Neural progenitor cell (in vitro differentiated cells): ENCODE measurements at regions not wholly inside any gene's neighbourhood (a gene's known extent, or its start where the extent isn't known, plus 50 kb on each side); places are given as distances from the start of the nearest gene placed in this dataset.

ENCODE experiments used
- DNase-seq: peaks from one replicate; pipeline ENCODE4 v3.0.0-alpha.2; 2016; ENCODE audit warnings: low spot score
- H2AFZ ChIP-seq: fragments of 200-600 bp; sonication (generic); replicated peaks from 2 replicates; pipeline ENCODE4 v1.6.1; 2016; ENCODE audit warnings: antibody characterized with exemption
- H3F3A ChIP-seq: fragments of 200-600 bp; sonication (generic); 2 replicates; pipeline ENCODE4 v1.6.1; 2016; ENCODE audit warnings: antibody characterized with exemption, low read depth
- H3K27ac ChIP-seq: fragments of 200-600 bp; sonication (generic); 2 replicates; pipeline ENCODE4 v1.5.1; 2016; ENCODE audit warnings: mild to moderate bottlenecking
- H3K27me3 ChIP-seq: fragments of 200-600 bp; sonication (generic); 2 replicates; pipeline ENCODE4 v1.6.1; 2016; ENCODE audit warnings: mild to moderate bottlenecking, moderate library complexity
- H3K36me3 ChIP-seq: fragments of 200-600 bp; sonication (generic); 2 replicates; pipeline ENCODE4 v1.5.1; 2016
- H3K4me1 ChIP-seq: fragments of 200-600 bp; sonication (generic); 2 replicates; pipeline ENCODE4 v1.6.1; 2016; ENCODE audit warnings: mixed run types
- H3K4me2 ChIP-seq: fragments of 200-600 bp; sonication (generic); 2 replicates; pipeline ENCODE4 v1.6.1; 2016
- H3K4me3 ChIP-seq: fragments of 200-600 bp; sonication (generic); 2 replicates; pipeline ENCODE4 v1.5.1; 2016
- H3K79me2 ChIP-seq: fragments of 200-600 bp; sonication (generic); 2 replicates; pipeline ENCODE4 v1.6.1; 2016; ENCODE audit warnings: low read depth
- H3K9ac ChIP-seq: fragments of 200-600 bp; sonication (generic); 2 replicates; pipeline ENCODE4 v1.6.1; 2016
- H3K9me3 ChIP-seq: fragments of 200-600 bp; sonication (generic); 2 replicates; pipeline ENCODE4 v1.5.1; 2016; ENCODE audit warnings: low read depth
- H4K20me1 ChIP-seq: fragments of 200-600 bp; sonication (generic); 2 replicates; pipeline ENCODE4 v1.6.1; 2016; ENCODE audit warnings: low read depth
- H3K27ac Mint-ChIP-seq: 3 replicates; pipeline ENCODE4 v1.8.0; 2021; ENCODE audit warnings: mixed read lengths
- H3K27me3 Mint-ChIP-seq: 2 replicates; pipeline ENCODE4 v1.8.0; 2022; ENCODE audit warnings: low read depth, mild to moderate bottlenecking, inconsistent platforms, moderate library complexity, mixed read lengths; ENCODE audit not compliant: insufficient read depth
- H3K36me3 Mint-ChIP-seq: 3 replicates; pipeline ENCODE4 v1.8.0; 2021; ENCODE audit warnings: mixed read lengths
- H3K4me1 Mint-ChIP-seq: 3 replicates; pipeline ENCODE4 v1.8.0; 2021; ENCODE audit warnings: mixed read lengths
- H3K4me3 Mint-ChIP-seq: 3 replicates; pipeline ENCODE4 v1.8.0; 2021; ENCODE audit warnings: mild to moderate bottlenecking, moderate library complexity, mixed read lengths
- H3K9me3 Mint-ChIP-seq: 3 replicates; pipeline ENCODE4 v1.8.0; 2020; ENCODE audit warnings: mixed read lengths
- CTCF ChIP-seq: fragments of 200-600 bp; sonication (generic); IDR thresholded peaks from 2 replicates; pipeline ENCODE4 v1.5.1; 2017; ENCODE audit warnings: antibody characterized with exemption, mild to moderate bottlenecking
- EZH2 ChIP-seq: fragments of 200-600 bp; sonication (generic); IDR thresholded peaks from 2 replicates; pipeline ENCODE4 v1.6.1; 2017; ENCODE audit warnings: antibody characterized with exemption, mild to moderate bottlenecking, moderate library complexity
- EZH2phosphoT487 ChIP-seq: fragments of 200-600 bp; sonication (generic); IDR thresholded peaks from 2 replicates; pipeline ENCODE4 v1.6.1; 2017; ENCODE audit warnings: antibody characterized with exemption

- Mint-ChIP-seq H3K27me3 (no peaks in the 10 kb centered on the region), H3K4me3 (no peak overlapping the region), H3K4me1 (peaks cover 37% of the 10 kb centered on the region), H3K27ac (peak overlapping the region; percentile 79), H3K9me3 (peaks cover 38% of the 10 kb centered on the region), H3K36me3 (peaks cover 7% of the 10 kb centered on the region)
- Histone ChIP-seq H2AFZ (no peak overlapping the region), H3K27ac (no peak overlapping the region), H3K9ac (no peak overlapping the region), H3K36me3 (no peaks in the 10 kb centered on the region), H3K27me3 (no peaks in the 10 kb centered on the region), H3K4me1 (peaks cover 29% of the 10 kb centered on the region), H3K79me2 (no peaks in the 10 kb centered on the region), H4K20me1 (no peaks in the 10 kb centered on the region), H3K4me3 (no peak overlapping the region), H3K9me3 (no peaks in the 10 kb centered on the region), H3K4me2 (no peak overlapping the region), H3F3A (no peaks in the 10 kb centered on the region)
- TF ChIP-seq EZH2phosphoT487, result no peak
- TF ChIP-seq EZH2, result no peak
- no peak for TF ChIP-seq CTCF
- DNase-seq, result no peak
Observed at GRCh38 chr2:215769246-215769645, 244.1 kb downstream of the MREG start.

DNA sequence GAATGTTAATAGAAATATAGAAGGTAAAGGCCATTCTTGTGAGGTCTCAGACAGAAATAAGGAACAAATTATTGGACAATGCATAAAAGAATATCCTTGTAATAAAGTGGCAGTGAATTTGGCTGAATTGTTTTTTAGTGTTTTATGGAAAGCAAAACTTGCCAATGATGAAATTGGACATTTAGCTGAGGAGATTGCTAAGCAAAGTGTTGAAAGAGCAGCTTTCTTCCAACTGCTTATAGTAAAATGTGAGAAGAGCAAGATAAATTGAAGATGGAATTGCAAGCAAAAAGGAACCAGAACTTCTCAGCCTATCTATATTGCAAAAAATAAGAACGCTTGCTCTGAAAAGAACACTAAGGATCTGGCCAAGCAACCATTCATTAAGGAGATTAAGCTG is 245.7 kb downstream of the MREG start:
- H3K9me3 Mint-ChIP-seq, result peaks cover 41% of the 10 kb centered on the region
- no peak for TF ChIP-seq CTCF
- TF ChIP-seq EZH2phosphoT487, result no peak
- no peak for TF ChIP-seq EZH2
- Histone ChIP-seq H3K4me2 (no peak overlapping the region), H3F3A (no peaks in the 10 kb centered on the region), H3K36me3 (no peaks in the 10 kb centered on the region), H3K4me1 (peaks cover 20% of the 10 kb centered on the region), H3K9me3 (no peaks in the 10 kb centered on the region), H4K20me1 (no peaks in the 10 kb centered on the region), H2AFZ (no peak overlapping the region), H3K4me3 (no peak overlapping the region), H3K27ac (no peak overlapping the region), H3K9ac (no peak overlapping the region), H3K79me2 (no peaks in the 10 kb centered on the region), H3K27me3 (no peaks in the 10 kb centered on the region)
- peaks cover 7% of the 10 kb centered on the region for H3K36me3 Mint-ChIP-seq
- no peak for DNase-seq
- H3K4me3 Mint-ChIP-seq, result no peak overlapping the region
- H3K4me1 Mint-ChIP-seq, result peaks cover 21% of the 10 kb centered on the region
- H3K27ac Mint-ChIP-seq, result no peak overlapping the region
- H3K27me3 Mint-ChIP-seq, result no peaks in the 10 kb centered on the region

GRCh38 chr2:215765729-215766360 is 247.5 kb downstream of the MREG start:
- no peak overlapping the region for H3K4me3 Mint-ChIP-seq
- Histone ChIP-seq H3K4me1 (peaks cover 2% of the 10 kb centered on the region), H2AFZ (no peak overlapping the region), H3F3A (no peaks in the 10 kb centered on the region), H3K4me3 (no peak overlapping the region), H3K27ac (no peak overlapping the region), H3K36me3 (no peaks in the 10 kb centered on the region), H4K20me1 (no peaks in the 10 kb centered on the region), H3K27me3 (no peaks in the 10 kb centered on the region), H3K9ac (no peak overlapping the region), H3K79me2 (no peaks in the 10 kb centered on the region), H3K9me3 (no peaks in the 10 kb centered on the region), H3K4me2 (no peak overlapping the region)
- no peak for DNase-seq
- no peak for TF ChIP-seq EZH2phosphoT487
- no peak for TF ChIP-seq CTCF
- TF ChIP-seq EZH2, result no peak
- H3K36me3 Mint-ChIP-seq, result peaks cover 7% of the 10 kb centered on the region
- H3K9me3 Mint-ChIP-seq, result peaks cover 46% of the 10 kb centered on the region
- H3K27ac Mint-ChIP-seq, result no peak overlapping the region
- peaks cover 4% of the 10 kb centered on the region for H3K4me1 Mint-ChIP-seq
- peaks cover 2% of the 10 kb centered on the region for H3K27me3 Mint-ChIP-seq
